Astrocyte of the hippocampus (primary cell): ENCODE measurements at regions not wholly inside any gene's neighbourhood (a gene's known extent, or its start where the extent isn't known, plus 50 kb on each side); places are given as distances from the start of the nearest gene placed in this dataset.
"Not testable (repeated sequence)": the region's sequence is repeated elsewhere in the genome, so short reads cannot be mapped to it uniquely, and the experiment has no call there.

Experiments
- DNase-seq: peaks from one replicate; pipeline ENCODE4 v3.0.0; 2011; ENCODE audit warnings: low read depth, low spot score

GRCh38 chr9:78383130-78383529 is 86.2 kb downstream of the PSAT1 start:
- no peak for DNase-seq

- no peak for DNase-seq
Measured at GRCh38 chr9:78386348-78386747, 89.4 kb downstream of the PSAT1 start.

GRCh38 chr9:78386773-78387172 is 89.8 kb downstream of the PSAT1 start:
- no peak for DNase-seq

DNA sequence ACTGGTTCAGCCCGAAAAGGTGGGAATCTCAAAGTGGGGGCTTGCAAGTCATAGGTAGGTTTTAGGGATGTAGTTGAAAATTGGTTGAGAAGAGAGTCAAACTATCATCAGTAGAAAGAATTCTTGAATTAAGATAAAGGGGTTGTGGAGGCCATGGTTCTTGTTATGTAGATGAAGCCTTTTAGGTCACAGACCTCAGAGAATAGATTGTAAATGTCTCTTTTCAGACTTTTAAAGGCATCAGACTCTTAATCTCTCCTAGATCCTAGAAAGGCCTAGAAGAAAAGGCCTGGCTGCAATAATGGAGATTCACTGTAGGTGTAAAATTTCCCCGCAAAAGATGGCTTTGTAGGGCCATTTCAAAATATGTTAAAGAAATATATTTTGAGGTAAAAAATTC is 96.4 kb downstream of the PSAT1 start:
- no peak for DNase-seq

DNA sequence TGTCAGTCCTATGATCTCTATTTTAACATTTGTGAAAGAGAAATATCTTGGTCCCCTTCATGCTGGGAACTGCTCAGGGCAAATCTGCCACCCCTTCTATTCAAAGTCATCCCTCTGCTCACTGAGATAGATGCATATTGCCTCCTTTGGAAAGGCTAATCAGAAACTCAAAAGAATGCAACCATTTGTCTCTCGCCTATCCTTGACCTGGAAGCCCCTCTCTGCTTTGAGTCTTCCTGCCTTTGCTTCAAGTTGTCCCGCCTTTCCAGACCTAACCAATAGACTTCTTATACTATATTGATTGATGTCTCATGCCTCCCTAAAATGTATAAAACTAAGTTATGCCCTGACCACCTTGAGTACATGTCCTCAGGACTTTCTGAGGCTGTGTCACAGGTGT is 97.0 kb downstream of the PSAT1 start:
- DNase-seq: no peak

GRCh38 chr9:78396087-78396486 is 99.2 kb downstream of the PSAT1 start:
- DNase-seq: no peak

GRCh38 chr9:78397045-78397444 is 100.1 kb downstream of the PSAT1 start:
- DNase-seq: peak; percentile 29

DNA sequence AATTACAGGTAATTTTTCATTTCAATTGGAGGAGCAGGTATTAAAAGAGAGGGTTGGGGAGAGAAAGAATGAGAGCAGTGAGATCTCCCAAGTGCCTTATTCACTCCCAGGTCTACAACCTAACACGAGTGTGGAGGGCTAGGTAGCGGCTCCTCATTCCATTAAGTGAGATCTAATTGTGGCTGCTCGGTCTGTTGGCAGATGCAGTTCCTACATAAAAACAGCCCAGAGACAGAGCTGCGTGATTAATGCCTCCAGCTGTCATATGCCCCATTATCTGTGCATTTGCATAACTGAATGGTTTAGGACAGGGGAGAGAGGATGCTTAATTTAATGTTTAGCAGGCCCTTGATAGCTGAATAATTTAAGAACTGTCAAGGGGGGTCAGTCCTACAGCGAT is 100.5 kb downstream of the PSAT1 start:
- peak; percentile 16 for DNase-seq

GRCh38 chr9:78399153-78399552 is 102.2 kb downstream of the PSAT1 start:
- no peak for DNase-seq

DNA sequence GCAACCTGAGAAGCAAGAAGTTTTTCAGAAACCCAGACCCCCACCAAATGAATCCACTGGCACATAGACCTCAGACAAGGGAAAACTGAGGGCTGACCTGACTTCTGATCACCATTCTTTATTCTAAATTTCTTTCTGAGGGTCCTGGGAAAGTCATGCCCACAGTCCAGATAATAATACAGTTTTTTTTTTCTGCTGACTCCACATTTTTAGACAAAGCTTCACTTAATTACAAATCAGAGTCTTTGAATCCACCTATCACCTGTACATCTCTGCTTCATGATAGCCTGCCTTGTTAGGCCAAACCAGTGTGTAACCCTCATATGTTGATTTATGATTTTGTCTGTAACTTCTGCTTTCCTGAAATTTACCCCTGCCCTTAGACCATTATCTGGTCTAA is 103.6 kb downstream of the PSAT1 start:
- no peak for DNase-seq

- no peak for DNase-seq
Measured at GRCh38 chr9:78405461-78405860, 108.5 kb downstream of the PSAT1 start.

DNA sequence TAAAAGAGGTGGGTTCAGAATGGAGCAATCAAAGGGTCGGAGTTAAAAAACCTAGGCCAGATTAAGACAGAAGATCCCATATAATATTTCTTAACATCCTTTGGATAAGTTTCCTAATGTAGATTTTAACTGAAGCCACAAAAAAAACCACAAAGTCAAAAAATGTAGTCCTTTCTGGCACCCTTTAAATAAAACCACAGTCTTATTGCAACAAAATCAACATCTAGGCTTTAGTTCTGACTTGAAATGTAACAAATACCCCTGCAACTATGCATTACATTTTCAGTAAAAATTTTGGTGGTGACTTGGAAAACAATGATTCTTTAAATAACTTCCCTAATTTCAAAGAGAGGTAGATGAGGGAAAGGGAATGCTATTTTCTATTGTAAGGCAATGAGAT is 109.2 kb downstream of the PSAT1 start:
- DNase-seq: peak; percentile 16

GRCh38 chr9:78406933-78407332 is 110.0 kb downstream of the PSAT1 start:
- peak; percentile 5 for DNase-seq

- DNase-seq: no peak
Measured at GRCh38 chr9:78407636-78408312, 110.8 kb downstream of the PSAT1 start.

- DNase-seq: no peak
Measured at GRCh38 chr9:78408388-78408787, 111.5 kb downstream of the PSAT1 start.

GRCh38 chr9:78409928-78410510 is 113.1 kb downstream of the PSAT1 start:
- not testable (repeated sequence) for DNase-seq

- no peak for DNase-seq
Measured at GRCh38 chr9:78422309-78422708, 125.4 kb downstream of the PSAT1 start.

DNA sequence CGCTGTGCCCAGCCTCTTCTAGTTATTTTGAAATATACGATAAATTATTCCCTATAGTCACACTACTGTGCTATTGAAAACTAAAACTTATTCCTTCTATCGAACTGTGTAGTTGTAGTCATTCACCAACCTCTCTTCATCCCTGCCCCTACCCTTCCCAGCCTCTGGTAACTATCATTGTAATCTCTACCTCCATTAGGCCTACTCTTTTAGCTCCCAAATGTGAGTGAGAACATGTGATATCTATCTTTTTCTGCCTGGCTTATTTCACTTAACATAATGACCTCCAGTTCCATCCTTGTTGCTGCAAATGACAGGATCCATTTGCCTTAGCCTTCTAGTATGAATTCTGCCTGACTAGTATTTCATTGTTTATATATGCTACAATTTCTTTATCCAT is 127.4 kb downstream of the PSAT1 start:
- no peak for DNase-seq

- DNase-seq: no peak
Measured at GRCh38 chr9:78428640-78429039, 131.7 kb downstream of the PSAT1 start.

DNA sequence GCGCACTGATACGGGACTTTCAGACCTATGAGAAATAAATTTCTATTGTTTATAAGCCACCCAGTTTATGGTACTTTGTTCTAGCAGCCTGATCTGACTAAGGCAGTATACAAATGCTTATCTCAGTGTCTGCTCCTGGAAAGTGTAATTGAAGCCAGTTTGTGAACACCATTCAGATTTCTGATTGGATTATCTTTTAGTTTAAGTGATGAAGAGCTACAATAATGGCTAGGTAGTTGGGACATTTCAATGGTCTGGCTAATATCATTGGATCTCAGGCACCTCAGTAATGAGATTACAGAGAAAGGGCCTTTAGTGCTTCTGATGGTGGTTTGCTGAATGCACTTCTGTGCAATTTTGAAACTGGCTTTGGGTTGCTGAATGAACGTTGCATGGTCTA is 133.5 kb downstream of the PSAT1 start:
- no peak for DNase-seq

DNA sequence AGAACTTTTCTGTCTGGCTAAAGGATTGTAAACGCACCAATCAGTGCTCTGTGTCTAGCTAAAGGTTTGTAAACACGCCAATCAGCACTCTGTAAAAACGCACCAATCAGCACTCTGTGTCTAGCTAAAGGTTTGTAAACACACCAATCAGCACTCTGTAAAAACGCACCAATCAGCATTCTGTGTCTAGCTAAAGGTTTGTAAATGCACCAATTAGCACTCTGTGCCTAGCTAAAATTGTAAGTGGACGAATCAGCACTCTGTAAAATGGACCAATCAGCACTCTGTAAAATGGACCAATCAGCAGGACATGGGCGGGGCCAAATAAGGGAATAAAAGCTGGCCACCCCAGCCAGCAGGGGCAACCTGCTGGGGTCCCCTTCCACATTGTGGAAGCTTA is 134.1 kb downstream of the PSAT1 start:
- DNase-seq: not testable (repeated sequence)

GRCh38 chr9:78436873-78437272 is 139.9 kb downstream of the PSAT1 start:
- DNase-seq: no peak

GRCh38 chr9:78437296-78437695 is 140.4 kb downstream of the PSAT1 start:
- DNase-seq: no peak

GRCh38 chr9:78437806-78438205 is 140.9 kb downstream of the PSAT1 start:
- DNase-seq: no peak
